HepG2 (cell line): ENCODE measurements at regions not wholly inside any gene's neighbourhood (a gene's known extent, or its start where the extent isn't known, plus 50 kb on each side); places are given as distances from the start of the nearest gene placed in this dataset.

Source experiments
- ATAC-seq: fragments of 200-7000 bp; cut with Tn5 transposase; 3 replicates; pipeline ENCODE4 v1.9.1; 2020; ENCODE audit warnings: mild to moderate bottlenecking, moderate library complexity
- BruUV-seq: library from RNA; stranded (reverse); fragments of 400-500 nt; replicated peaks from 2 replicates; lab custom pipeline; 2021; lab: Mats Ljungman, UMichigan
- CTCF ChIA-PET: fragments of 300-600 bp; formaldehyde crosslinking; extraction: SDS; loops from one replicate; lab custom pipeline; 2021; ENCODE audit warnings: low total read pairs, inconsistent platforms, low intra/inter-chr PET ratio; lab: Yijun Ruan, JAX
- POLR2A ChIA-PET: fragments of 350-600 bp; sonication (Branson Sonifier 250); formaldehyde crosslinking; loops from one replicate; lab custom pipeline; 2020; ENCODE audit warnings: antibody characterized with exemption, inconsistent platforms; lab: Yijun Ruan, JAX
- DNase-seq: peaks from one replicate; pipeline ENCODE4 v3.0.0-alpha.2; 2015; ENCODE audit warnings: low spot score
- FAIRE-seq: peaks from 3 replicates; lab custom pipeline; 2011; peaks lifted over from hg19 to GRCh38; lab: Jason Lieb, UNC
- H2AFZ ChIP-seq: one replicate; pipeline ENCODE4 v1.6.1; 2011; ENCODE audit warnings: low read length, inconsistent platforms
- H3K27ac ChIP-seq: fragments of 300-600 bp; 3 replicates; pipeline ENCODE4 v1.8.0; 2011; ENCODE audit warnings: mixed run types, mild to moderate bottlenecking, mixed read lengths, low read length, inconsistent platforms; ENCODE audit not compliant: insufficient read depth; ENCODE audit errors: extremely low read length
- H3K27me3 ChIP-seq, 2 experiments: fragments of 200-600 bp in 1 of 2; 2 replicates in 1 of 2; 3 replicates in 1 of 2; pipeline versions ENCODE4 v1.6.0 to v1.8.0; 2011; ENCODE audit warnings: low read length in 2 of 2, mild to moderate bottlenecking in 2 of 2, moderate library complexity in 2 of 2, inconsistent platforms in 1 of 2; ENCODE audit not compliant: insufficient read depth in 2 of 2, control insufficient read depth in 1 of 2
- H3K36me3 ChIP-seq, 2 experiments: fragments of 200-600 bp in 1 of 2; replicated peaks in 1 of 2; 2 replicates in 1 of 2; 3 replicates in 1 of 2; pipeline versions ENCODE4 v1.5.1 to v1.8.0; 2011; ENCODE audit warnings: low read length in 2 of 2, inconsistent platforms in 1 of 2; ENCODE audit not compliant: insufficient read depth in 2 of 2, control insufficient read depth in 1 of 2
- H3K4me1 ChIP-seq: 2 replicates; pipeline ENCODE4 v1.5.1; 2012; ENCODE audit warnings: low read length, inconsistent platforms; ENCODE audit not compliant: insufficient read depth
- H3K4me2 ChIP-seq: 2 replicates; pipeline ENCODE4 v1.6.0; 2011; ENCODE audit warnings: low read depth, low read length, inconsistent platforms
- H3K4me3 ChIP-seq, 3 experiments: fragments of 200-600 bp in 1 of 3; sonication (generic), shearing (Covaris generic) in 1 of 3; replicated peaks in 1 of 3; 2 replicates each; pipeline ENCODE4 v1.5.1; 2011 to 2016; ENCODE audit warnings: low read length in 3 of 3, inconsistent platforms in 2 of 3, low read depth in 2 of 3, mild to moderate bottlenecking in 2 of 3, control low read depth in 1 of 3, mixed read lengths in 1 of 3; ENCODE audit not compliant: insufficient read depth in 1 of 3
- H3K79me2 ChIP-seq: one replicate; pipeline ENCODE4 v1.6.1; 2011; ENCODE audit warnings: low read length, inconsistent platforms; ENCODE audit not compliant: insufficient read depth
- H3K9ac ChIP-seq: 2 replicates; pipeline ENCODE4 v1.6.0; 2011; ENCODE audit warnings: mild to moderate bottlenecking, low read depth, low read length, inconsistent platforms; ENCODE audit not compliant: insufficient read depth
- H3K9me3 ChIP-seq: 2 replicates; pipeline ENCODE4 v1.5.1; 2012; ENCODE audit warnings: mild to moderate bottlenecking, low read length
- H4K20me1 ChIP-seq: 2 replicates; pipeline ENCODE4 v1.6.0; 2011; ENCODE audit warnings: inconsistent platforms, mild to moderate bottlenecking, low read length, moderate library complexity; ENCODE audit not compliant: insufficient read depth
- AGO2 ChIP-seq: fragments of 200-400 bp; formaldehyde crosslinking; optimal IDR thresholded peaks from 2 replicates; pipeline ENCODE3; 2017; ENCODE audit warnings: mild to moderate bottlenecking, low read depth, low read length, moderate library complexity
- EEA1 ChIP-seq: sonication (generic); formaldehyde crosslinking; IDR thresholded peaks from 2 replicates; pipeline ENCODE4 v1.5.1; 2020; ENCODE audit warnings: mild to moderate bottlenecking, missing genetic modification reagents, borderline replicate concordance
- FOXJ3 ChIP-seq: sonication (generic); formaldehyde crosslinking; IDR thresholded peaks from 2 replicates; pipeline ENCODE4 v1.4.0; 2020; ENCODE audit warnings: missing genetic modification reagents, mild to moderate bottlenecking, borderline replicate concordance
- HCFC1 ChIP-seq: fragments of 150-350 bp; IDR thresholded peaks from 2 replicates; pipeline ENCODE4 v1.6.1; 2014; ENCODE audit warnings: low read depth, low read length
- HNRNPLL ChIP-seq: fragments of 200-400 bp; formaldehyde crosslinking; IDR thresholded peaks from 2 replicates; pipeline ENCODE4 v1.6.1; 2017; ENCODE audit warnings: mild to moderate bottlenecking, low read depth, low read length; ENCODE audit not compliant: poor library complexity, severe bottlenecking
- KLF16 ChIP-seq, 2 experiments: sonication (generic) in 1 of 2; formaldehyde crosslinking in 1 of 2; IDR thresholded peaks; 2 replicates each; pipeline versions ENCODE4 v1.6.1 to v1.8.0; 2016 to 2023; ENCODE audit warnings: missing genetic modification reagents in 2 of 2, missing compliant biosample characterization in 1 of 2
- MAFK ChIP-seq, 2 experiments: IDR thresholded peaks in 1 of 2; conservative IDR thresholded peaks in 1 of 2; 2 replicates each; pipeline ENCODE4 v1.6.1; 2011; ENCODE audit warnings: improper control_type of control experiment in 2 of 2, low read length in 2 of 2
- RAD51 ChIP-seq: fragments of 450-650 bp; IDR thresholded peaks from 2 replicates; pipeline ENCODE4 v1.6.1; 2016; ENCODE audit warnings: borderline replicate concordance
- ZC3H4 ChIP-seq: sonication (generic); formaldehyde crosslinking; IDR thresholded peaks from 2 replicates; pipeline ENCODE4 v1.4.0; 2020; ENCODE audit warnings: missing genetic modification reagents, borderline replicate concordance
- ZFP37 ChIP-seq: sonication (generic); formaldehyde crosslinking; IDR thresholded peaks from 2 replicates; pipeline ENCODE4 v1.4.0; 2020; ENCODE audit warnings: missing genetic modification reagents, borderline replicate concordance
- ZNF264 ChIP-seq: sonication (generic); formaldehyde crosslinking; IDR thresholded peaks from 2 replicates; pipeline ENCODE4 v1.4.0; 2020; ENCODE audit warnings: missing genetic modification reagents
- ZNF619 ChIP-seq: sonication (generic); formaldehyde crosslinking; IDR thresholded peaks from 2 replicates; pipeline ENCODE4 v1.4.0; 2020; ENCODE audit warnings: mild to moderate bottlenecking, missing genetic modification reagents
- ZNF678 ChIP-seq: sonication (generic); formaldehyde crosslinking; IDR thresholded peaks from 2 replicates; pipeline ENCODE4 v1.4.0; 2020; ENCODE audit warnings: mild to moderate bottlenecking, missing genetic modification reagents
- WGBS: methylation state at CpG from one replicate; pipeline ENCODE4 v1.1.6; 2017; ENCODE audit warnings: low lambda C conversion rate; 5-methylcytosine and 5-hydroxymethylcytosine counted together
- in situ Hi-C: cut with HindIII; loops from 2 replicates; pipeline ENCODE4 v1.10.0; 2017; ENCODE audit warnings: low pct_unique_long_range_greater_than_20kb; ENCODE audit not compliant: extremely low pct_ligation_motif_present
- intact Hi-C: fragments of 100-400 bp; cut with micrococcal nuclease; formaldehyde crosslinking; loops from one replicate; pipeline ENCODE4 v1.10.0; 2022; ENCODE audit not compliant: unreplicated experiment
- TF ChIP-seq, protein P1 (sequence below): sonication (generic); formaldehyde crosslinking; conservative IDR thresholded peaks from 2 replicates; pipeline ENCODE4 v1.8.0; 2022; ENCODE audit warnings: mild to moderate bottlenecking, moderate library complexity, missing genetic modification reagents

DNA sequence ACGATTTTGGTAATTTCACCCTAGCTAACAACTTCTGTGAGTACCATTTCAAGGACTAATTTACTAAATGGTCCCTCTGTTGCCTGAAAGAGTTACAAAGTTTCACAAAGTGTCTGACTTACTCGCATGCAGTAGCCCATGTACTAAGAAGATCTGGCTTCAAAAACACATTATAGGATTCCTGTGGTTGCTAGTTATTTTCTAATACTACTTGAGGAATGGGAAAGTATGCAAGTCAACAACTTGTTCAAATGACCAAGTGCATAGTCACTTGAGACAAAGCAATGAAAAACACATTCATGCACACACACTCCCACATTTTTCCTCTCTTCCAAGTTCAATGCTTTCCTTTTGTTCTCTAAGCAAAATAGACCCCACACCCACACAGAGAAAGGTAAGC, 219.7 kb upstream of the TMPO start:
- Histone ChIP-seq H3K9ac (no peak overlapping the region), H3K9me3 (no peaks in the 10 kb centered on the region), H3K36me3 (no peaks in the 10 kb centered on the region), H3K4me2 (no peak overlapping the region), H3K79me2 (no peaks in the 10 kb centered on the region), H3K4me1 (no peaks in the 10 kb centered on the region), H3K27me3 (no peaks in the 10 kb centered on the region), H2AFZ (no peak overlapping the region), H3K4me3 (no peak overlapping the region), H3K27ac (no peak overlapping the region), H4K20me1 (no peaks in the 10 kb centered on the region)
- POLR2A ChIA-PET: no interaction called here
- intact Hi-C loops (no loop called here), in situ Hi-C loops (no loop called here)
- DNase-seq (no peak), FAIRE-seq (no peak), ATAC-seq (no peak)
- TF ChIP-seq HCFC1 (no peak), RAD51 (no peak), HNRNPLL (no peak), FOXJ3 (CRISPR knock-in tag) (no peak), MAFK (conservative IDR thresholded peaks at IDR 0.05 in 1 of 2, IDR thresholded peaks at IDR 0.05 in 1 of 2; ENCODE audit: low read length in 2 of 2) (no peak), EEA1 (CRISPR knock-in tag) (no peak), ZNF619 (no peak), ZFP37 (no peak), KLF16 (CRISPR knock-in tag; IDR thresholded peaks at IDR 0.05) (no peak), ZNF678 (no peak), ZNF264 (CRISPR knock-in tag) (no peak), ZC3H4 (CRISPR knock-in tag) (no peak), AGO2 (no peak)
- TF ChIP-seq, protein P1, sequence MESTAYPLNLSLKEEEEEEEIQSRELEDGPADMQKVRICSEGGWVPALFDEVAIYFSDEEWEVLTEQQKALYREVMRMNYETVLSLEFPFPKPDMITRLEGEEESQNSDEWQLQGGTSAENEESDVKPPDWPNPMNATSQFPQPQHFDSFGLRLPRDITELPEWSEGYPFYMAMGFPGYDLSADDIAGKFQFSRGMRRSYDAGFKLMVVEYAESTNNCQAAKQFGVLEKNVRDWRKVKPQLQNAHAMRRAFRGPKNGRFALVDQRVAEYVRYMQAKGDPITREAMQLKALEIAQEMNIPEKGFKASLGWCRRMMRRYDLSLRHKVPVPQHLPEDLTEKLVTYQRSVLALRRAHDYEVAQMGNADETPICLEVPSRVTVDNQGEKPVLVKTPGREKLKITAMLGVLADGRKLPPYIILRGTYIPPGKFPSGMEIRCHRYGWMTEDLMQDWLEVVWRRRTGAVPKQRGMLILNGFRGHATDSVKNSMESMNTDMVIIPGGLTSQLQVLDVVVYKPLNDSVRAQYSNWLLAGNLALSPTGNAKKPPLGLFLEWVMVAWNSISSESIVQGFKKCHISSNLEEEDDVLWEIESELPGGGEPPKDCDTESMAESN: no peak
- 0% methylated on average over 2 of the region's 2 CpGs for WGBS
- CTCF ChIA-PET: no interaction called here
- no TSS peak for BruUV-seq
